ENCODE measurements at regions not wholly inside any gene's neighbourhood (a gene's known extent, or its start where the extent isn't known, plus 50 kb on each side); places are given as distances from the start of the nearest gene placed in this dataset.

DNA sequence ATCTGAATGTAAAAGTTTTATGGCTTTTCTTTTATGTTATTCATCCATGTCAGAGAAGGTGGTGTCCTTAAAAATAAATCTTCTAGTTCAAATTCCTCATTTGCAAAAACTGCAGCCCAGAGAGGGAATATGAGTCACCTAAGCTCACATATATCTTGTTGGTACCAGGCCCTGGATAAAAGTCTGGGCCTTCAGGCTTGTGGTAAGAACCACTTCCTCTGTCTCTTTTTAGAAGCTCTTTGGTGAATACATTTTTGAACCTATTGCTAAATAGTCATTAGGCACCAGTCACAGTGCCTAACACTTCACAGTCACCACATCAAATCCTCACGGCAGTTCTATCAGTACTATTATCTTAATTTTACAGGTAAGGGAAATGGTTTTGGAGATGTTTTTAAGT is 199.2 kb downstream of the KCNS3 start:
- Histone ChIP-seq H2BK12ac (ENCODE audit: low read depth, low read length) (no peak overlapping the region), H3K23ac (ENCODE audit: insufficient read length) (no peak overlapping the region), H3K79me1 (ENCODE audit: low read depth, low read length) (no peaks in the 10 kb centered on the region), H3K4ac (replicated peaks; ENCODE audit: insufficient read length, low read depth, low read length) (no peak overlapping the region), H3K4me1 (replicated peaks in 1 of 4; ENCODE audit: control insufficient read depth in 3 of 4, insufficient read depth in 4 of 4, low read length in 3 of 4) (no peaks in the 10 kb centered on the region), H4K20me1 (replicated peaks in 1 of 2; ENCODE audit: control insufficient read depth in 1 of 2, insufficient read depth in 2 of 2, low read length in 2 of 2) (no peaks in the 10 kb centered on the region), H2AFZ (ENCODE audit: low read length) (no peak overlapping the region), H4K8ac (ENCODE audit: extremely low read depth, insufficient read depth, low read length) (no peak overlapping the region), H2BK20ac (ENCODE audit: low read length) (no peak overlapping the region), H3K9ac (replicated peaks in 1 of 4; ENCODE audit: extremely low read depth in 1 of 4, low read depth in 3 of 4, low read length in 3 of 4) (no peak overlapping the region), H4K5ac (ENCODE audit: insufficient read length, low read depth, low read length) (no peak overlapping the region), H3K56ac (replicated peaks; ENCODE audit: insufficient read length, low read depth, low read length) (no peak overlapping the region), H4K91ac (replicated peaks; ENCODE audit: insufficient read length, low read length) (no peak overlapping the region), H3K36me3 (ENCODE audit: control insufficient read depth in 2 of 4, insufficient read depth in 4 of 4, low read length in 3 of 4) (no peaks in the 10 kb centered on the region), H3K4me3 (ENCODE audit: extremely low read depth in 1 of 4, insufficient read depth in 2 of 4, low read depth in 3 of 4, low read length in 4 of 4) (no peak overlapping the region), H3K23me2 (ENCODE audit: low read depth, low read length) (no peaks in the 10 kb centered on the region), H3K27ac (ENCODE audit: low read depth, low read length) (no peak overlapping the region), H3K18ac (ENCODE audit: extremely low read depth, low read length) (no peak overlapping the region), H2AK5ac (ENCODE audit: low read depth, low read length) (no peak overlapping the region), H3K27me3 (replicated peaks in 1 of 4; ENCODE audit: control insufficient read depth in 3 of 4, extremely low read depth in 1 of 4, insufficient read depth in 3 of 4, low read length in 3 of 4) (no peaks in the 10 kb centered on the region), H3K14ac (ENCODE audit: insufficient read length) (no peak overlapping the region), H3K4me2 (ENCODE audit: insufficient read depth in 1 of 2, low read depth in 2 of 2, low read length in 2 of 2) (no peak overlapping the region), H2BK120ac (replicated peaks; ENCODE audit: low read depth, low read length) (no peak overlapping the region), H3K79me2 (ENCODE audit: control insufficient read depth in 1 of 2, insufficient read depth in 2 of 2, low read length in 2 of 2) (no peaks in the 10 kb centered on the region), H2BK5ac (ENCODE audit: low read depth, low read length) (no peak overlapping the region), H3K9me3 (ENCODE audit: insufficient read depth in 2 of 2, low read depth in 1 of 2, low read length in 1 of 2) (no peaks in the 10 kb centered on the region), H2BK15ac (ENCODE audit: low read length) (no peak overlapping the region)
- WGBS, 2 experiments (ENCODE audit: extremely low coverage in 1 of 2, insufficient coverage in 1 of 2, insufficient read length in 1 of 2, insufficient replicate concordance in 2 of 2, low coverage in 1 of 2, low lambda C conversion rate in 2 of 2, missing lambda C conversion rate in 1 of 2): 94% methylated on average over 1 of the region's 1 CpG; no CpG with 5 or more reads in 1 of the 2 experiments
- DNase-seq (ENCODE audit: low read depth in 1 of 2, low spot score in 2 of 2) (no peak), FAIRE-seq (no peak)
- TF ChIP-seq CBX8 (IDR thresholded peaks at IDR 0.05; ENCODE audit: borderline replicate concordance, low read depth, low read length) (no peak), MAFK (IDR thresholded peaks at IDR 0.05; ENCODE audit: low read depth, low read length) (no peak), CHD2 (IDR thresholded peaks at IDR 0.05; ENCODE audit: low read length) (no peak), TAF7 (optimal IDR thresholded peaks at IDR 0.05; ENCODE audit: borderline replicate concordance, low read depth, low read length) (no peak), TEAD4 (IDR thresholded peaks at IDR 0.05; ENCODE audit: low read depth, low read length) (no peak), TCF12 (IDR thresholded peaks at IDR 0.05; ENCODE audit: low read depth, low read length) (no peak), SP4 (IDR thresholded peaks at IDR 0.05; ENCODE audit: low read length) (no peak), CREB1 (IDR thresholded peaks at IDR 0.05) (no peak), CHD1 (IDR thresholded peaks at IDR 0.05; ENCODE audit: low read depth, low read length) (no peak), GTF2F1 (IDR thresholded peaks at IDR 0.05; ENCODE audit: borderline replicate concordance, low read depth, low read length) (no peak)
- TF ChIP-seq, protein P1, sequence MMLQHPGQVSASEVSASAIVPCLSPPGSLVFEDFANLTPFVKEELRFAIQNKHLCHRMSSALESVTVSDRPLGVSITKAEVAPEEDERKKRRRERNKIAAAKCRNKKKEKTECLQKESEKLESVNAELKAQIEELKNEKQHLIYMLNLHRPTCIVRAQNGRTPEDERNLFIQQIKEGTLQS (IDR thresholded peaks at IDR 0.05; ENCODE audit: insufficient read depth, low read depth, low read length): no peak
- ChIA-PET POLR2A (ENCODE audit: partially characterized antibody) (no interaction called here), CTCF (ENCODE audit: partially characterized antibody) (interaction anchor here (1.0 to 3.2 kb wide), 3 partner anchors 15 to 72 kb away, joined by 3 to 9 read pairs (median 6); no protein-coding TSS in a partner anchor)
